ENCODE measurements at regions not wholly inside any gene's neighbourhood (a gene's known extent, or its start where the extent isn't known, plus 50 kb on each side); places are given as distances from the start of the nearest gene placed in this dataset.

GRCh38 chr2:121033461-121033996 is 251.5 kb downstream of the TFCP2L1 start (continued):
- no peak for TF ChIP-seq RXRB (CRISPR knock-in tag; IDR thresholded peaks at IDR 0.05; ENCODE audit: borderline replicate concordance)

- Histone ChIP-seq H3K9me3 (ENCODE audit: low read length) (no peaks in the 10 kb centered on the region), H3K27me3 (ENCODE audit: control insufficient read depth in 1 of 2, insufficient read depth in 2 of 2, low read length in 2 of 2) (peaks cover 4 to 90% of the 10 kb centered on the region in 2 experiments; a peak in 4 of 5 replicates), H3K27ac (ENCODE audit: extremely low read length, insufficient read depth, low read length) (no peak overlapping the region), H3K4me2 (ENCODE audit: low read depth, low read length) (no peak overlapping the region), H3K9ac (ENCODE audit: insufficient read depth, low read depth, low read length) (no peak overlapping the region), H3K79me2 (ENCODE audit: insufficient read depth, low read length) (no peaks in the 10 kb centered on the region), H3K4me3 (replicated peaks in 1 of 3; ENCODE audit: insufficient read depth in 1 of 3, low read depth in 2 of 3, low read length in 3 of 3) (no peak overlapping the region), H3K4me1 (ENCODE audit: insufficient read depth, low read length) (peaks cover 12% of the 10 kb centered on the region), H4K20me1 (ENCODE audit: insufficient read depth, low read length) (no peaks in the 10 kb centered on the region), H2AFZ (ENCODE audit: low read length) (no peak overlapping the region), H3K36me3 (replicated peaks in 1 of 2; ENCODE audit: control insufficient read depth in 1 of 2, insufficient read depth in 2 of 2, low read length in 2 of 2) (no peaks in the 10 kb centered on the region)
- WGBS (ENCODE audit: low lambda C conversion rate): 10% methylated on average over 5 of the region's 5 CpGs
- BruUV-seq (replicated peaks): no TSS peak
- POLR2A ChIA-PET: no interaction called here
- in situ Hi-C loops (cut with HindIII; ENCODE audit: extremely low pct_ligation_motif_present, low pct_unique_long_range_greater_than_20kb): no loop called here
- no peak for DNase-seq (ENCODE audit: low spot score)
- ATAC-seq: no peak
- intact Hi-C loops (cut with micrococcal nuclease; ENCODE audit: unreplicated experiment): loop anchor here (1.0 kb wide), 1 partner anchor 21 kb away; no protein-coding TSS in a partner anchor
- FAIRE-seq: no peak
- CTCF ChIA-PET (ENCODE audit: low intra/inter-chr PET ratio, low total read pairs): no interaction called here
- no peak for TF ChIP-seq FOXJ3 (CRISPR knock-in tag; IDR thresholded peaks at IDR 0.05; ENCODE audit: borderline replicate concordance)
- no peak for TF ChIP-seq ZNF616 (CRISPR knock-in tag; IDR thresholded peaks at IDR 0.05; ENCODE audit: low read depth)
- TF ChIP-seq ZNF792 (CRISPR knock-in tag; IDR thresholded peaks at IDR 0.05): no peak
- TF ChIP-seq LRRFIP1 (CRISPR knock-in tag; conservative IDR thresholded peaks at IDR 0.05): no peak
- TF ChIP-seq ZNF225 (CRISPR knock-in tag; IDR thresholded peaks at IDR 0.05): no peak
- TF ChIP-seq CC2D1A (CRISPR knock-in tag; IDR thresholded peaks at IDR 0.05): no peak
- TF ChIP-seq GATAD2A (CRISPR knock-in tag; IDR thresholded peaks at IDR 0.05): no peak
- no peak for TF ChIP-seq RCOR2 (CRISPR knock-in tag; IDR thresholded peaks at IDR 0.05)
- TF ChIP-seq KMT2B (CRISPR knock-in tag; IDR thresholded peaks at IDR 0.05): no peak
- no peak for TF ChIP-seq ARID2 (CRISPR knock-in tag; IDR thresholded peaks at IDR 0.05; ENCODE audit: borderline replicate concordance)
- TF ChIP-seq TCF7 (IDR thresholded peaks at IDR 0.05; ENCODE audit: low read depth): no peak
- no peak for TF ChIP-seq ZNF407 (CRISPR knock-in tag; IDR thresholded peaks at IDR 0.05; ENCODE audit: not compliant biosample characterization)
- no peak for TF ChIP-seq HCFC1 (IDR thresholded peaks at IDR 0.05; ENCODE audit: low read depth, low read length)
- TF ChIP-seq ZNF850 (CRISPR knock-in tag; conservative IDR thresholded peaks at IDR 0.05): no peak
Observed at GRCh38 chr2:121034551-121034950, 250.5 kb downstream of the TFCP2L1 start.

Measured in HepG2 (cell line).